Epithelial cell of esophagus (primary cell): ENCODE measurements at regions not wholly inside any gene's neighbourhood (a gene's known extent, or its start where the extent isn't known, plus 50 kb on each side); places are given as distances from the start of the nearest gene placed in this dataset.

Experiments
- DNase-seq: peaks from one replicate; pipeline ENCODE4 v3.0.0; 2010; ENCODE audit warnings: low read depth
- H3K4me3 ChIP-seq: 2 replicates; pipeline ENCODE4 v1.5.1; 2011; ENCODE audit warnings: mild to moderate bottlenecking, low read length, control low read depth
- CTCF ChIP-seq: IDR thresholded peaks from 2 replicates; pipeline ENCODE4 v1.5.1; 2011; ENCODE audit warnings: low read depth, mild to moderate bottlenecking, low read length, control low read depth, inconsistent platforms; ENCODE audit not compliant: insufficient read depth; ENCODE audit errors: missing control alignments

- no peak for TF ChIP-seq CTCF
- no peak for DNase-seq
- no peak overlapping the region for H3K4me3 ChIP-seq
These were observed 1174.0 kb downstream of the SORCS1 start for GRCh38 chr10:105990529-105990928.

- TF ChIP-seq CTCF: no peak
- no peak for DNase-seq
- no peak overlapping the region for H3K4me3 ChIP-seq
These were observed 1174.5 kb downstream of the SORCS1 start for GRCh38 chr10:105989995-105990394.

- no peak overlapping the region for H3K4me3 ChIP-seq
- TF ChIP-seq CTCF: no peak
- DNase-seq: no peak
These were observed 1175.7 kb downstream of the SORCS1 start for GRCh38 chr10:105988848-105989247.

GRCh38 chr10:105986912-105987635 lies 1177.4 kb downstream of the SORCS1 start:
- H3K4me3 ChIP-seq: no peak overlapping the region
- DNase-seq: no peak
- TF ChIP-seq CTCF: no peak

- no peak for TF ChIP-seq CTCF
- no peak for DNase-seq
- no peak overlapping the region for H3K4me3 ChIP-seq
These were observed 1178.0 kb downstream of the SORCS1 start for GRCh38 chr10:105986486-105986885.

GRCh38 chr10:105982735-105983134 lies 1181.8 kb downstream of the SORCS1 start:
- no peak for TF ChIP-seq CTCF
- H3K4me3 ChIP-seq: no peak overlapping the region
- DNase-seq: no peak

GRCh38 chr10:105981679-105982078 lies 1182.8 kb downstream of the SORCS1 start:
- H3K4me3 ChIP-seq: no peak overlapping the region
- DNase-seq: no peak
- no peak for TF ChIP-seq CTCF
